HFFc6 (cell line): ENCODE measurements at regions not wholly inside any gene's neighbourhood (a gene's known extent, or its start where the extent isn't known, plus 50 kb on each side); places are given as distances from the start of the nearest gene placed in this dataset.

Source experiments
- DNase-seq: peaks from one replicate; pipeline ENCODE4 v3.0.0-alpha.2; 2018
- H3K27ac Mint-ChIP-seq: 2 replicates; pipeline ENCODE4 v1.8.0; 2020; ENCODE audit warnings: mild to moderate bottlenecking, mixed read lengths
- H3K27me3 Mint-ChIP-seq: 2 replicates; pipeline ENCODE4 v1.8.0; 2021; ENCODE audit warnings: mild to moderate bottlenecking, moderate library complexity, mixed read lengths; ENCODE audit not compliant: insufficient read depth
- H3K36me3 Mint-ChIP-seq: 2 replicates; pipeline ENCODE4 v1.8.0; 2021; ENCODE audit warnings: low read depth, mixed read lengths
- H3K4me1 Mint-ChIP-seq: 2 replicates; pipeline ENCODE4 v1.8.0; 2020; ENCODE audit warnings: low read depth, mixed read lengths
- H3K4me3 Mint-ChIP-seq: 2 replicates; pipeline ENCODE4 v1.8.0; 2020; ENCODE audit warnings: mild to moderate bottlenecking, moderate library complexity, mixed read lengths
- H3K9me3 Mint-ChIP-seq: 2 replicates; pipeline ENCODE4 v1.8.0; 2020; ENCODE audit warnings: mild to moderate bottlenecking, mixed read lengths
- CTCF ChIP-seq: fragments of 200-600 bp; sonication (generic); IDR thresholded peaks from 2 replicates; pipeline ENCODE4 v1.5.0; 2021; ENCODE audit warnings: antibody characterized with exemption, mild to moderate bottlenecking

- Mint-ChIP-seq H3K27me3 (peaks cover 46% of the 10 kb centered on the region), H3K4me1 (no peaks in the 10 kb centered on the region), H3K4me3 (no peak overlapping the region), H3K9me3 (no peaks in the 10 kb centered on the region), H3K27ac (no peak overlapping the region), H3K36me3 (no peaks in the 10 kb centered on the region)
- TF ChIP-seq CTCF = no peak
- no peak for DNase-seq
These were observed 78.3 kb downstream of the IRX3 start for GRCh38 chr16:54208237-54208636.

- Mint-ChIP-seq H3K36me3 (no peaks in the 10 kb centered on the region), H3K4me3 (no peak overlapping the region), H3K9me3 (no peaks in the 10 kb centered on the region), H3K4me1 (no peaks in the 10 kb centered on the region), H3K27me3 (peaks cover 46% of the 10 kb centered on the region), H3K27ac (no peak overlapping the region)
- DNase-seq = no peak
- TF ChIP-seq CTCF = no peak
These were observed 78.8 kb downstream of the IRX3 start for GRCh38 chr16:54207837-54208236.

- Mint-ChIP-seq H3K27ac (no peak overlapping the region), H3K9me3 (no peaks in the 10 kb centered on the region), H3K4me1 (no peaks in the 10 kb centered on the region)
These were observed 81.8 kb downstream of the IRX3 start for GRCh38 chr16:54204756-54205155.

GRCh38 chr16:54203851-54204505 is 82.6 kb downstream of the IRX3 start:
- no peaks in the 10 kb centered on the region for H3K4me1 Mint-ChIP-seq
- H3K27ac Mint-ChIP-seq = no peak overlapping the region
- no peaks in the 10 kb centered on the region for H3K9me3 Mint-ChIP-seq
- peaks cover 44% of the 10 kb centered on the region for H3K27me3 Mint-ChIP-seq
- H3K4me3 Mint-ChIP-seq = no peak overlapping the region
- no peaks in the 10 kb centered on the region for H3K36me3 Mint-ChIP-seq
- TF ChIP-seq CTCF = no peak
- DNase-seq = no peak

More at GRCh38 chr16:54204756-54205155, 81.8 kb downstream of the IRX3 start:
- no peak overlapping the region for H3K4me3 Mint-ChIP-seq
- H3K27me3 Mint-ChIP-seq = peaks cover 43% of the 10 kb centered on the region
- TF ChIP-seq CTCF = no peak
- H3K36me3 Mint-ChIP-seq = no peaks in the 10 kb centered on the region
- DNase-seq = no peak

GRCh38 chr16:54203384-54203783 is 83.2 kb downstream of the IRX3 start:
- Mint-ChIP-seq H3K27ac (no peak overlapping the region), H3K4me3 (no peak overlapping the region), H3K36me3 (no peaks in the 10 kb centered on the region), H3K4me1 (no peaks in the 10 kb centered on the region), H3K27me3 (peaks cover 40% of the 10 kb centered on the region), H3K9me3 (no peaks in the 10 kb centered on the region)
- no peak for DNase-seq
- no peak for TF ChIP-seq CTCF
